ENCODE measurements at regions not wholly inside any gene's neighbourhood (a gene's known extent, or its start where the extent isn't known, plus 50 kb on each side); places are given as distances from the start of the nearest gene placed in this dataset.
"Not testable (repeated sequence)": the region's sequence is repeated elsewhere in the genome, so short reads cannot be mapped to it uniquely, and the experiment has no call there.

DNA sequence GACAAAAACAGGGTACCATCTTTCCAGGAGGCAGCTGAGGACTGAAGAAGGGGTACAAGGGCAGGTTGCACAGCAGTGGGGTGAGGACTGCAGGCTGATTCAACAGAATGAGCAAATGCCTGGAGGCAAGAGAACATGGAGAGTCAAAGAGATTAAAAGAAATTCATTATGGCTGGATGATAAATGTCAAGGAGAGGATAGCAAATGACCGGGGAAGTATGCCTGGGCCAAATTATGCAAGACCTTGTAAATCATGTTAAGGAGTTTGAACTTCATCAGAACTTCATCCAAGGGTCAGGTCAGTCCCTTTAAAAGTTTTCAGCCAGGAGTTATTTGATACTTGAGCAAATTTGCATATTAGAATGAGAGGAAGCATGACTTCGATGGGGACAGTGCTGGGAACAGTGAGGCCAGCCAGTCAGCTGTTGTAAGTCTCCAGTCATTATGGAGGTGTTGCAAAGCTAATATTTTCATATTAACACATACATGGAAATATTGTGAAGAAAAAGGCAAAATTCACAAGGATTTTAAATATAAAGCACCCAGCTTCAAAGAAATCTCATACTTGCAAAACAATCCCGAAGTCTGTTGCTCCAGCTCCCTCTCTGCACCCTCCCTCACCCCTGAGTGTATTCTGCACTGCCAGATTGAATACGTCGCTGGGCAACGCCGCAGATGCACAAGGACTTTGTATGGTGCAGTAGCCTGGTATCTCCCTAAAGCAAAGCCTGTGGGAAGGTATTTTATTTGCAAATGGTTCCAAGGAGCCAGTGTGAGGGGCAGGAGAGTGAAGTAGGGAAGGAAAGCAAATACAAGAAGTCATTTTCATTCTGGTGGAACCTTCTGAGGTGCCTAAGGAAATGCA lies 509.8 kb upstream of the TLE4 start:
- DNase-seq = no peak

DNA sequence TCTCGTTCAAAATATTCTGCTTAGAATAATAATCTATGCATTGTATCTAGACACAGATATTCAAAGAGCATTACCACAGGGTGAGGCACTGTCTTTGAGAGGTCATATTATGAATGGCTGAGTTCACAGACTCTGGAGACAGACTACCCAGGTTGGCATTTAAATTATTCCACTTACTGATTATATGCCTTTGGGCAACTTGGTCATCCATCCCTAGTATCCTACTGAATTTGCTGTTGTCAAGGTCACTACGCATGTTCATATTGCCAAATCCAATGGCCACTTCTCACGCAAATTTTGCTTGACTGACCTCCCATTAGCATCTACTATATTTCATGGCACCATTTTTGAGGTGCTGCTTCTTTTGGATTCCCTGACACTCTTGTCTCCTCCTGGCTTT lies 498.6 kb upstream of the TLE4 start:
- DNase-seq = no peak

DNA sequence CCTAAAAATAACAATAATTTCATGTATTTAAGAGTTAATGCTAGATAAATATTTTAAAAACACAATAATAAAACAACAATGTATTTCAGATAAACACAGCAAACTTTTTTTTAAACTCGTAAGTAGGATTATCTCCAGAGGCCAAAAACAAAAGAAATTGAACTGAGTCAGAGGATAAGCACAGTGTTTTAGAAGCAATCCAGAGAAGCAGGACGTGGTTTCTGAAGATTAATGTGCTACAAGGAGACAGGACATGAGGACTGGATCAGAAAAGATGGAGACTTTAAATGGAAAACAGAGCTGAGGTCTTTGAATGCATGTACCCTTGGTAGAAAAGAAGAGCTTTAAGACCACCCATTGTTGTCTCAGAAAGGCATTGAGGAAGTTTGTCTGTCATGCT lies 491.2 kb upstream of the TLE4 start:
- no peak for DNase-seq

DNA sequence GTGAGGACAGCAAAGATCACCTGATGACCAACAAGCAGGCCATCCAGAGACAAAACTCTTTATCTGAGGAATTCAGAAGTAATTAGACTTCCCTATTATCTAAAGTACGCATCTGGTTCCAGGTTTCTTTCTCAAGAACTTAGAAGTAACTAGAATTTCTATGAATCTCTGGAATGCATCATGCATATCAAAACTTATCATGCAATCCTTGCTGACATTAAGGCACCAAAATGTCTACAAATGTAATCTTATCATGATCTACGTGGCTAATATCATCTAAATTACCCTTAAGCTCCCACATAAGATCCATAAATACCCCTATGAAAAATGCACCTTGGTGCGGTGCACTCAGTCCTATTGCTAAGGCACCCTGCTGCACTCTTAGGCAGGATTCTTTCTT lies 488.1 kb upstream of the TLE4 start:
- DNase-seq = no peak

GRCh38 chr9:79087133-79087532 lies 484.6 kb upstream of the TLE4 start:
- DNase-seq = no peak

DNA sequence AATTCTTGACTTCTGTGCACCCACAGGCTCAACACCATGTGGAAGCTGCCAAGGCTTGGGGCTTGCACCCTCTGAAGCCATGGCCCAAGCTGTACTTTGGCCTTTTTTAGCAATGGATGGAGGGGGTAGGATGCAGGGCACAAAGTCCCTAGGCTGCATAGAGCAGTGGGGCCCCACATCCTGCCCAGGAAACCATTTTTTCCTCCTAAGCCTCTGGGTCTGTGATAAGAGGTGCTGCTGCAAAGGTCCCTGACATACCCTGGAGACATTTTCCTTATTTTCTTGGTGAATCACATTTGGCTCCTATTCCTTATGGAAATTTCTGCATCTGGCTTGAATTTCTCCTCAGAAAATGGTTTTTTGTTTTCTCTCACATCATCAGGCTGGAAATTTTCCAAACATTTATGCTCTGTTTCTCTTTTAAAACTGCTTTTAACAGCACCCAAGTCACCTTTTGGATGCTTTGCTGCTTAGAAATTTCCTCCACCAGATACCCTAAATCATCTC lies 482.7 kb upstream of the TLE4 start:
- no peak for DNase-seq

- DNase-seq = not testable (repeated sequence)
These were observed 481.9 kb upstream of the TLE4 start for GRCh38 chr9:79089851-79090250.

DNA sequence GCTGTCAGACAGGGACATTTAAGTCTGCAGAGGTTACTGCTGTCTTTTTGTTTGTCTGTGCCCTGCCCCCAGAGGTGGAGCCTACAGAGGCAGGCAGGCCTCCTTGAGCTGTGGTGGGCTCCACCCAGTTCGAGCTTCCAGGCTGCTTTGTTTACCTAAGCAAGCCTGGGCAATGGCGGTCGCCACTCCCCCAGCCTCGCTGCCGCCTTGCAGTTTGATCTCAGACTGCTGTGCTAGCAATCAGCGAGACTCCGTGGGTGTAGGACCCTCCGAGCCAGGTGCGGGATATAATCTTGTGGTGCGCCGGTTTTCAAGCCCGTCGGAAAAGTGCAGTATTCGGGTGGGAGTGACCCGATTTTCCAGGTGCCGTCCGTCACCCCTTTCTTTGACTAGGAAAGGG lies 468.5 kb upstream of the TLE4 start:
- DNase-seq = not testable (repeated sequence)

DNA sequence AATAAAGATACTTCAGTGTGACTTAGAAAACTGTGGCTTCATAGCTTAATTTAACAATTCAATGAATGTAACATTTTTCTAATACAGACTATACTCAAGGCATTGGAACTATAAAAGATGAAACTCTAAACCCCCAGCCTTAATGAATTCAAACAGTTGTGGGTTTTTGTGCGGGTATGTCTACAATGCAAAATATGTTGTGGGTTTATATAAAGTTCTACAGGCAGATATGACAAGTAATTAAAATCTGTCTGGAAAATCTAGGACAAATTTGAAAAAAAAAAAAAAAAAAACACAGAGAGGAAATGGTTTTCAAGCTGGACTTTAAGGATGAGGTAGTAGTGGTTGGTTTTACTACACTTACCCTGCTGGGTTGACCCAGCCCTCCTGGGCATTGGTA lies 467.5 kb upstream of the TLE4 start:
- no peak for DNase-seq

DNA sequence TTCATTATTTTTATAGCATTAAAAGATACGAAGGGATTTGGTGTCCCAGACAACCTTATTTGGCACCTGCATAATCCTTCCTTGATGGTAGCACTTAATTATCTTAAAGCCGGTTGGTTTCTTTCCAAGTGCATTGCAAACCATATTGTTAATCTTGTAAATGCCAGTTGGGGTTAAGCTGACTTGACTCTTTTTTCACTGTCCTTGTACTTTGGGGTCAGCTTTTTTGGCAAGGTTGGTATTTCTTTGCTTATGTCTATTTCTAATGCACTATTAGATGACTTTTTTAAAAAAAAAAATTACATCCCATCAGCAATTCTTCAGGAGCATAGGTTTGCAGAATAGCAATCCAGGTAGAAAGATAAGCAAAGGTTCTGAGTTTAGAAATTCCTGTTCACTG lies 466.8 kb upstream of the TLE4 start:
- DNase-seq = no peak

- DNase-seq = no peak
These were observed 463.7 kb upstream of the TLE4 start for GRCh38 chr9:79107911-79108676.

GRCh38 chr9:79111653-79112052 lies 460.1 kb upstream of the TLE4 start:
- DNase-seq = no peak

- no peak for DNase-seq
These were observed 456.6 kb upstream of the TLE4 start for GRCh38 chr9:79115176-79115575.

- DNase-seq = peak in 1 of 56 donors; percentile 7
These were observed 455.7 kb upstream of the TLE4 start for GRCh38 chr9:79116041-79116440.

GRCh38 chr9:79116709-79117108 lies 455.1 kb upstream of the TLE4 start:
- peak in 6 of 56 donors; percentile 0 to 7 (median 5) for DNase-seq

DNA sequence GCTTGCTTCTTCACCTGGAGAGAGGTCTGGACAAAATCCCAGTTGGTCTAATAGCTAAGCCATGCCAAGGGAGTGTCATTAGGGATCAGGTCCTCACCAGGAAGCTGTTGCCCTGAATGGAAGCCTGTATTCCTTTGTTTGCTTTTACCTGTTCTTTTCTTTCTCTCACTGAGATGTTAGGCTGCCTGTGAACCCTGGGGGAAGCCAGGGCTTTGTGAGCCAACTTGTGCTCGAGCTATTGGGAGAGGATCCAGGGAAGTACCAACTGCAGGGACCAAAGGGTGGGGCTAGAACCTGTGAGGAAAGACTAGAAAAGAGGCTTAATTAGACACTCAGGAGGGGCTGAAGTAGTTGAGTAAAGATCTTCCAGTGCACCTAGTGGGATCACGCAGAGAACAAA lies 451.2 kb upstream of the TLE4 start:
- no peak for DNase-seq

DNA sequence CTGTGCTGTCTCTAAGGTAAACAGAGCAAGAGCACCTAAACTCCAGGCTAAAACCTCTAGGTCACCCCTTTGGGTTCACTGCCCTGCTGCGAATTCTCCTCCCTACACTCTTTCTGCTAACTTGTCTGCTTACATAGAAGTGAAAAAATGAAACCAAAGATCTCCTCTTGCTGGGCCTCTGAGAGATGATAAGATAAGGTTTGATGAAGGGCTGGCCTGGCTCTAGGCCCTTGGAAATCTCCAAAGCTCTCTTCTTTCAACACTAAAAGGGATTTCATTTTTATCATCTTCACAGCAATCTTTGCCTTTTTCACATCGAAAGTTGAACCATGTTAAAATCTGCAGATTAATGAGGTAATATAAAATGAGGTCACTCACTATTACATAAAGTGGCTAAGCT lies 450.8 kb upstream of the TLE4 start:
- DNase-seq = no peak

DNA sequence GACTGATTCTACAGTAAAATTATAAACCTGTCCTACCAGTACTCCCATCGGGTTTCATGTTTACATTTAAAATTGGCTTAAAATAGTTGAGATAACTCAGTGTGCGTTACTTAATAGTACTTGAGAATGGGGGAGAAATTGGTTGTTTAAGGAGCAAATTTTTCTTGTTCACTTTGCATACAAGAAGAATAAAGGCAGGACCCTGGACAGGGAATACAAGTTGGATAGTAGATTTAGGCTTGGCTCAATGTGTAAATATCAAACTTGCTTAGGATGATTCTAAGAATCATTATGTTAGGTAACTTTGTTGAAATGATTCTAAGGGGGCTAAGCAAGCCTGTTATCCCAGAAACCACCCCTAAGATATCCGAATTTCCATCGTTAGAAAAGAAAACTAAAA lies 448.4 kb upstream of the TLE4 start:
- no peak for DNase-seq

- DNase-seq = no peak
These were observed 444.1 kb upstream of the TLE4 start for GRCh38 chr9:79127661-79128060.

- peak in 41 of 56 donors; percentile 0 to 79 (median 23) for DNase-seq
These were observed 441.8 kb upstream of the TLE4 start for GRCh38 chr9:79129865-79130480.

DNA sequence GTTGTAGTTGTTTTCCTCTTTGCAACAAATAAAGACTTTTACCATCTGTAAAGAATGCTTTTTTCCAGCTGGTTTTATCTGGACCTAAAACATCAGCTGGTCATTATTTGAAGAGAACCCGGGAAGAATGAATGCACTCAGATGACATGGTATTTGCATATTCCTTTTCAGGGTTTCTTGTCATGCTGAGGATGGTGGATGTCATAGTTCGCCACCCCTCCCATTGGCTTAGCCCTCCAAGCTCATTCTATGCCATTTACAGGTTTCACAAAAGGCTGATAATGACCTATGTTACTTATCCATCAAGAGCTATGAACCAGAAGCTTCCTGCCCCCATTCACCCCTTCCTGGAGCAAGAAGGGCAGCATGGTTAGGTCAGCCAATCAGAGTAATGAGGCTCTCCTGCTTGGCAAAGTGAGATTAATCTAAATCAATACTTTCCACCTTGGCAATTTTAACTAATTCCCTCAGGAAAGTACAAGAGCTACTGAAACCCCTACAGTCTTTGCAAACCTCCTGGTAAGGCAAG lies 440.5 kb upstream of the TLE4 start:
- no peak for DNase-seq
